DND-41 (cell line): ENCODE measurements at regions not wholly inside any gene's neighbourhood (a gene's known extent, or its start where the extent isn't known, plus 50 kb on each side); places are given as distances from the start of the nearest gene placed in this dataset.

Experiments
- ATAC-seq: fragments of 200-7000 bp; cut with Tn5 transposase; 3 replicates; pipeline ENCODE4 v1.9.1; 2021; ENCODE audit warnings: low read depth; ENCODE audit not compliant: insufficient read depth
- DNase-seq: peaks from one replicate; pipeline ENCODE4 v3.0.0-alpha.2; 2020
- H2AFZ ChIP-seq: 2 replicates; pipeline ENCODE4 v1.6.0; 2012; ENCODE audit warnings: low read depth, low read length
- H3K27ac ChIP-seq: 2 replicates; pipeline ENCODE4 v1.5.1; 2012; ENCODE audit warnings: low read length, inconsistent platforms
- H3K27me3 ChIP-seq: fragments of 200-600 bp; sonication (generic); 2 replicates; pipeline ENCODE4 v1.6.0; 2012; ENCODE audit warnings: low read length, mild to moderate bottlenecking, inconsistent platforms; ENCODE audit not compliant: insufficient read depth, poor library complexity
- H3K36me3 ChIP-seq: 2 replicates; pipeline ENCODE4 v1.5.1; 2012; ENCODE audit warnings: low read length, inconsistent platforms; ENCODE audit not compliant: insufficient read depth
- H3K4me1 ChIP-seq: 2 replicates; pipeline ENCODE4 v1.5.1; 2012; ENCODE audit warnings: mild to moderate bottlenecking, low read length; ENCODE audit not compliant: insufficient read depth
- H3K4me2 ChIP-seq: 2 replicates; pipeline ENCODE4 v1.6.0; 2012; ENCODE audit warnings: mild to moderate bottlenecking, moderate library complexity, low read length, inconsistent platforms; ENCODE audit not compliant: insufficient read depth
- H3K4me3 ChIP-seq, 2 experiments: fragments of 200-600 bp in 1 of 2; shearing (Covaris generic) in 1 of 2; 2 replicates each; pipeline ENCODE4 v1.5.1; 2012 to 2016; ENCODE audit warnings: inconsistent platforms in 2 of 2, low read length in 2 of 2, mild to moderate bottlenecking in 2 of 2, low read depth in 1 of 2, moderate library complexity in 1 of 2
- H3K79me2 ChIP-seq: 2 replicates; pipeline ENCODE4 v1.6.0; 2012; ENCODE audit warnings: low read length, inconsistent platforms; ENCODE audit not compliant: insufficient read depth
- H3K9ac ChIP-seq: 2 replicates; pipeline ENCODE4 v1.6.0; 2012; ENCODE audit warnings: low read depth, mild to moderate bottlenecking, inconsistent platforms, low read length, moderate library complexity
- H3K9me3 ChIP-seq: 2 replicates; pipeline ENCODE4 v1.5.1; 2012; ENCODE audit warnings: low read length, moderate library complexity, mild to moderate bottlenecking, inconsistent platforms; ENCODE audit not compliant: insufficient read depth, severe bottlenecking
- H4K20me1 ChIP-seq: 2 replicates; pipeline ENCODE4 v1.6.0; 2012; ENCODE audit warnings: low read length; ENCODE audit not compliant: insufficient read depth
- EZH2 ChIP-seq: IDR thresholded peaks from 3 replicates; pipeline ENCODE4 v1.6.1; 2012; ENCODE audit warnings: borderline replicate concordance, low read depth, mild to moderate bottlenecking, moderate library complexity, low read length, inconsistent platforms; ENCODE audit not compliant: severe bottlenecking
- TF ChIP-seq, protein P1 (sequence below): IDR thresholded peaks from 2 replicates; pipeline ENCODE4 v1.5.1; 2012; ENCODE audit warnings: borderline replicate concordance, low read length, moderate library complexity, mild to moderate bottlenecking; ENCODE audit not compliant: poor library complexity, severe bottlenecking; ENCODE audit errors: extremely low read depth

DNA sequence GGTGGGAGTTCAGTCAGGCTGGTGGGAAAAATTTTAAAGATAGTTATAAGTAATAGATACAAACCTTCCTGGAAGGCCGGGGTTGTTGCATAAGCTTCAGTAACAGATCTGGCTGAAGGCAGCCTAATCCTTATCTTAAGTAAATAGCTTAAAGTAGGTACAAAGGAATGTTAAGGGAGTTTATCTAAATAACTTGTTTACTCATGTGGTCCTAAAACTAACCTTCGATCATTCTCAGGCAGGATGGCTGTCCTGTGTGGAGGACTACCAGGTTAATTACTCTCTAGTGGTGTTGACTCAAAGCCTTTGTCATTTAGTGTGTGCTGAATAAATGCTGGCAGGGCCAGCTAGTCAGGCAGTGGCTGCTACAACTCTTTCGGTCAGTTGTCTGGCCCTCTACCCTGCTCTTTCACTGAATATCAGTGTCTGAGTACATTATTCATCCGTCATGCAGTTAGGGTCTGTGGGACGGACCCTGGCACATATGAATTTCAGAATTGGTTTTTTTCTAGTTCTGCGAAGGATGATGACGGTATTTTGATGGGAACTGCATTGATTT lies 131.6 kb upstream of the TAB2 start:
- Histone ChIP-seq H3K36me3 (no peaks in the 10 kb centered on the region), H2AFZ (no peak overlapping the region), H3K9ac (no peak overlapping the region), H3K79me2 (no peaks in the 10 kb centered on the region), H3K27ac (no peak overlapping the region), H3K27me3 (no peaks in the 10 kb centered on the region), H3K9me3 (peaks cover 3% of the 10 kb centered on the region), H3K4me3 (no peak overlapping the region), H3K4me1 (no peaks in the 10 kb centered on the region), H4K20me1 (no peaks in the 10 kb centered on the region), H3K4me2 (no peak overlapping the region)
- no peak for DNase-seq
- ATAC-seq = no peak
- no peak for TF ChIP-seq EZH2
- TF ChIP-seq, protein P1, sequence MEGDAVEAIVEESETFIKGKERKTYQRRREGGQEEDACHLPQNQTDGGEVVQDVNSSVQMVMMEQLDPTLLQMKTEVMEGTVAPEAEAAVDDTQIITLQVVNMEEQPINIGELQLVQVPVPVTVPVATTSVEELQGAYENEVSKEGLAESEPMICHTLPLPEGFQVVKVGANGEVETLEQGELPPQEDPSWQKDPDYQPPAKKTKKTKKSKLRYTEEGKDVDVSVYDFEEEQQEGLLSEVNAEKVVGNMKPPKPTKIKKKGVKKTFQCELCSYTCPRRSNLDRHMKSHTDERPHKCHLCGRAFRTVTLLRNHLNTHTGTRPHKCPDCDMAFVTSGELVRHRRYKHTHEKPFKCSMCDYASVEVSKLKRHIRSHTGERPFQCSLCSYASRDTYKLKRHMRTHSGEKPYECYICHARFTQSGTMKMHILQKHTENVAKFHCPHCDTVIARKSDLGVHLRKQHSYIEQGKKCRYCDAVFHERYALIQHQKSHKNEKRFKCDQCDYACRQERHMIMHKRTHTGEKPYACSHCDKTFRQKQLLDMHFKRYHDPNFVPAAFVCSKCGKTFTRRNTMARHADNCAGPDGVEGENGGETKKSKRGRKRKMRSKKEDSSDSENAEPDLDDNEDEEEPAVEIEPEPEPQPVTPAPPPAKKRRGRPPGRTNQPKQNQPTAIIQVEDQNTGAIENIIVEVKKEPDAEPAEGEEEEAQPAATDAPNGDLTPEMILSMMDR = no peak

DNA sequence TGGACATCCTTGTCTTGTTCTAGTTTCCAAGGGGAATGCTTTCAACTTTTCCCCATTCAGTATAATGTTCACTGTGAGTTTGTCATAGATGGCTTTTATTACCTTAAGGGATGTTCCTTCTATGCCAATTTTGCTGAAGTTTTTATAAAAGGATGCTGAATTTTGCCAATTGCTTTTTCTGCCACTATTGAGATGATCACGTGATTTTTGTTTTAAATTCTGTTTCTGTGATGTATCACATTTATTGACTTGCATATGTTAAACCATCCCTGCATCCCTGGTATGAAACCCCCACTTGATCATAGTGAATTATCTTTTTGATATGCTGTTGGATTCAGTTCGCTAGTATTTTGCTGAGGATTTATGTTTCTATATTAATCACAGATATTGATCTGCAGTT lies 130.6 kb upstream of the TAB2 start:
- no peaks in the 10 kb centered on the region for H4K20me1 ChIP-seq
- ATAC-seq (no peak), DNase-seq (no peak)
- no peak overlapping the region for H3K27ac ChIP-seq
- no peaks in the 10 kb centered on the region for H3K4me1 ChIP-seq
- H3K79me2 ChIP-seq = no peaks in the 10 kb centered on the region
- no peaks in the 10 kb centered on the region for H3K36me3 ChIP-seq
- no peaks in the 10 kb centered on the region for H3K27me3 ChIP-seq
- no peak overlapping the region for H3K9ac ChIP-seq
- no peak overlapping the region for H2AFZ ChIP-seq
- TF ChIP-seq, protein P1 = no peak
- no peak for TF ChIP-seq EZH2
- no peak overlapping the region for H3K4me2 ChIP-seq
- no peak overlapping the region for H3K4me3 ChIP-seq
- H3K9me3 ChIP-seq = peaks cover 3% of the 10 kb centered on the region

DNA sequence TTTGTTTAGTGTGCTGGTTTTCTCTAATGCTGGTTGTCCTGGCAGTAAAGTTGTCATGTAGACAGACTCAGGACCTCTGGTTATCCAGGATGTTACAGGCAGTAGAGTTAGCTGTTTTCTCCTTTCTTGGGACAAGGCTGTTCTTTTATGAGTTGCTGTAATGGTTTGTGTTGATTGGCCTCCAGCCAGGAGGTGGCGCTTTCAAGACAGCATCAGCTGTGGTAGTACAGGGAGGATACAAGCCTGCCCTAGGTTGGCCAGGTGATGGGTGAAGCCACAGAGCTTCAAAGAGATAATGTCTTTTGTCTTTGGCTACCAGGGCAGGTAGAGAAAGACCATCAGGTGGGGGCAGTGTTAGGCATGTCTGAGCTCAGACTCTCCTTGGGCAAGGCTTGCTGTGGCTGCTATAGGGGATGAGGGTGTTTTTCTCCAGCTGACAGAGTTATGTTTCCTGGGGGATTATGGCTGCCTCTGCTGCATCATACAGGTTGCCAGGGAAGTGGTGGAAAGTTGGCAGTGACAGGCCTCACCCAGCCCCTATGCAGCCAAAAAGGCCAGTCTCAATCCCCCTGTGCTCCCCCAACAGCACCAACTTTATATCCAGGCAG lies 127.2 kb upstream of the TAB2 start:
- TF ChIP-seq, protein P1 = peak; percentile 50
- TF ChIP-seq EZH2 = no peak
- DNase-seq = peak; percentile 35
- 0 out of 3 replicates have a peak, but pooled peaks have one; percentile 35 for ATAC-seq
- Histone ChIP-seq H3K4me3 (no peak overlapping the region), H3K9me3 (peaks cover 3% of the 10 kb centered on the region), H4K20me1 (no peaks in the 10 kb centered on the region), H3K27ac (no peak overlapping the region), H3K4me2 (no peak overlapping the region), H3K27me3 (no peaks in the 10 kb centered on the region), H3K36me3 (no peaks in the 10 kb centered on the region), H3K9ac (no peak overlapping the region), H2AFZ (no peak overlapping the region), H3K79me2 (no peaks in the 10 kb centered on the region), H3K4me1 (no peaks in the 10 kb centered on the region)
